ENCODE measurements at regions not wholly inside any gene's neighbourhood (a gene's known extent, or its start where the extent isn't known, plus 50 kb on each side); places are given as distances from the start of the nearest gene placed in this dataset.

- dilution Hi-C loops (cut with HindIII; ENCODE audit: low sequenced_read_pairs, unreplicated experiment) (no loop called here), in situ Hi-C loops (cut with MboI; ENCODE audit: low sequenced_read_pairs) (no loop called here), intact Hi-C loops (cut with micrococcal nuclease) (no loop called here)
- no peak overlapping the region for H4K5ac ChIP-seq (ENCODE audit: low read depth, low read length)
- BruUV-seq (replicated peaks): no TSS peak
- WGBS, 2 experiments (ENCODE audit: extremely low coverage in 2 of 2, insufficient read length in 1 of 2): no CpG with 5 or more reads among the region's 10 CpGs
- no peak overlapping the region for H3K4me3 ChIP-seq (ENCODE audit: insufficient read depth, low read depth, low read length)
- no peak overlapping the region for H2BK120ac ChIP-seq (ENCODE audit: low read depth, low read length)
- no peak for DNase-seq
- no peaks in the 10 kb centered on the region for H4K20me1 ChIP-seq (ENCODE audit: insufficient read depth, low read length)
- no peak overlapping the region for H3K23ac ChIP-seq (ENCODE audit: low read depth, low read length)
- no peak overlapping the region for H3K4me2 ChIP-seq (ENCODE audit: low read depth, low read length)
- ChIA-PET CTCF (no interaction called here), POLR2A (ENCODE audit: unreplicated experiment) (no interaction called here)
- H2BK20ac ChIP-seq (ENCODE audit: low read depth, low read length): no peak overlapping the region
- no peak overlapping the region for H2AFZ ChIP-seq (replicated peaks; ENCODE audit: low read length, poor library complexity)
- H3K9me3 ChIP-seq (ENCODE audit: control insufficient read depth, insufficient read depth, low read length): peaks cover 14% of the 10 kb centered on the region
- H3K4ac ChIP-seq (ENCODE audit: low read depth, low read length): no peak overlapping the region
- H2AK5ac ChIP-seq (ENCODE audit: low read depth, low read length): no peak overlapping the region
- H3K56ac ChIP-seq (ENCODE audit: extremely low read depth, insufficient read depth, low read length): no peak overlapping the region
- no peak overlapping the region for H4K8ac ChIP-seq (ENCODE audit: low read depth in 2 of 2, low read length in 2 of 2)
- H3K9ac ChIP-seq (ENCODE audit: low read depth, low read length): no peak overlapping the region
- H3K27me3 ChIP-seq (ENCODE audit: control insufficient read depth, insufficient read depth, low read length): no peaks in the 10 kb centered on the region
- no peaks in the 10 kb centered on the region for H3K79me1 ChIP-seq (ENCODE audit: low read depth in 1 of 2, low read length in 2 of 2)
- no peak overlapping the region for H3K18ac ChIP-seq (ENCODE audit: low read depth, low read length)
- H3K14ac ChIP-seq (replicated peaks; ENCODE audit: low read depth, low read length): no peak overlapping the region
- H3K4me1 ChIP-seq (ENCODE audit: control insufficient read depth, insufficient read depth, low read length): no peaks in the 10 kb centered on the region
- no peak overlapping the region for H3K27ac ChIP-seq (ENCODE audit: insufficient read depth, low read length)
- no peak overlapping the region for H2AK9ac ChIP-seq (replicated peaks; ENCODE audit: low read depth, low read length, poor library complexity)
- TF ChIP-seq CHD1 (IDR thresholded peaks at IDR 0.05; ENCODE audit: low read depth, low read length) (no peak), FOS (IDR thresholded peaks at IDR 0.05; ENCODE audit: low read depth, low read length) (no peak), USF2 (IDR thresholded peaks at IDR 0.05; ENCODE audit: low read depth, low read length) (no peak), RAD21 (IDR thresholded peaks at IDR 0.05; ENCODE audit: low read length) (no peak), MAZ (IDR thresholded peaks at IDR 0.05; ENCODE audit: borderline replicate concordance, low read depth, low read length) (no peak), RFX5 (IDR thresholded peaks at IDR 0.05; ENCODE audit: low read depth, low read length) (no peak), SMC3 (IDR thresholded peaks at IDR 0.05; ENCODE audit: low read depth, low read length) (no peak), ELK1 (IDR thresholded peaks at IDR 0.05; ENCODE audit: borderline replicate concordance, low read depth, low read length) (no peak), MXI1 (IDR thresholded peaks at IDR 0.05; ENCODE audit: borderline replicate concordance, low read depth, low read length) (no peak), CTCF (conservative IDR thresholded peaks at IDR 0.05; ENCODE audit: low read depth, low read length) (no peak), NFE2L2 (IDR thresholded peaks at IDR 0.05; ENCODE audit: low read depth, low read length) (no peak)
- no peak overlapping the region for H2BK15ac ChIP-seq (ENCODE audit: low read depth, low read length)
- no peak for ATAC-seq (ENCODE audit: low read depth)
- no peak overlapping the region for H2BK5ac ChIP-seq (ENCODE audit: low read depth, low read length, poor library complexity, severe bottlenecking)
- no peaks in the 10 kb centered on the region for H3K9me1 ChIP-seq (ENCODE audit: insufficient read depth, low read length)
- H4K91ac ChIP-seq (ENCODE audit: insufficient read depth, low read depth, low read length): no peak overlapping the region
- no peaks in the 10 kb centered on the region for H3K36me3 ChIP-seq (ENCODE audit: control insufficient read depth, insufficient read depth, low read length)
Measured at GRCh38 chr12:131436922-131437705, 273.8 kb upstream of the SFSWAP start.

All from IMR-90 (cell line).